GM20431 (cell line): ENCODE measurements at regions not wholly inside any gene's neighbourhood (a gene's known extent, or its start where the extent isn't known, plus 50 kb on each side); places are given as distances from the start of the nearest gene placed in this dataset.
"Not testable (repeated sequence)": the region's sequence is repeated elsewhere in the genome, so short reads cannot be mapped to it uniquely, and the experiment has no call there.

Experiments
- in situ Hi-C: fragments of 300-500 bp; cut with MseI, MboI; formaldehyde crosslinking; loops from one replicate; pipeline ENCODE4 v1.15.0; 2020; ENCODE audit warnings: low sequenced_read_pairs; ENCODE audit not compliant: unreplicated experiment

GRCh38 chr5:87770016-87770570 is 357.4 kb upstream of the CCNH start:
- in situ Hi-C loops = no loop called here

- in situ Hi-C loops = no loop called here
These were observed 356.4 kb upstream of the CCNH start for GRCh38 chr5:87769157-87769556.

- in situ Hi-C loops = no loop called here
These were observed 355.5 kb upstream of the CCNH start for GRCh38 chr5:87768190-87768589.

- in situ Hi-C loops = no loop called here
These were observed 352.3 kb upstream of the CCNH start for GRCh38 chr5:87765009-87765408.

GRCh38 chr5:87762631-87763030 is 349.9 kb upstream of the CCNH start:
- in situ Hi-C loops = no loop called here

- in situ Hi-C loops = no loop called here
These were observed 344.2 kb upstream of the CCNH start for GRCh38 chr5:87756951-87757350.

GRCh38 chr5:87755360-87755759 is 342.6 kb upstream of the CCNH start:
- in situ Hi-C loops = no loop called here

GRCh38 chr5:87754009-87754757 is 341.5 kb upstream of the CCNH start:
- in situ Hi-C loops = no loop called here

DNA sequence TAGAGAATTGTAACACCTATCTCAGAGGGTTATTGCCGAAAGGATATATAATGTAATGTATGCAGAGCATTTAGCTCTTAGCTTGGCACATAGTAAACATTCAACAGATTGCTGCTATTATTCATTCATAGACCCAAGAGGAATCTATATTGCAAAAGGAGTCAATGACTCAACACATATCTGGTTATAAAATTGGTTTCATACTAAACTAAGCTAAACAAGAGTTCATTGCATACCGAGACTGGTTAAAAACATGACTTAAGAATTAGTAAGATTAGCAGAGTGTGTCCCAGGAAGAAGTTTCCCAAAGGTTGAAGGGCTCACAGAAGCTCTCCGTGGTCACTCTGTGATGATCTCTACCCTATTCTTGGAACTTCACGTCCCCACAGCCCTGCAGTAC is 339.6 kb upstream of the CCNH start:
- in situ Hi-C loops = no loop called here

GRCh38 chr5:87751824-87752223 is 339.1 kb upstream of the CCNH start:
- in situ Hi-C loops = no loop called here

DNA sequence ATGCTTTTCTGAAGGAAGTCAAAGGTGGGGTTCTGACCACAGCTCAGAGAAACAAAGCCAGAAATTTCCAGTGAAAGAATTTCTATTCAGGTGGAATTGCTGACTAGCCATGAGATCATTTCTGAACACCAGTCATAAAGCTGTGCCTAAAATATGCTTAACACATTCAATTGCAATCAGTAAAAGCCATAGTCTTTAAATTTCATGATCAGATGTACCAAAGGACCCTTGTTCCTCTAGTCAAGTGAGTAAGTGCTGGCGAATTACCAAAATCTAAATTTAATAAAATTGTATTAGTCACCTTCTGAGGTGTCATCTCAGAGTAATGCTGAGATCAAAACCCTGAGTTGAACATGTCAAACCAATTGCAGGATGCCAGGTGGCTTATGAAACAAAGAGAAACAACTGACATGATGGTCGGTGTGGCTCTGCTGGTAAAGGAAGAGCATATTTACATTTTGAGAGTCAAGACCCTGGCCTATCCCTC is 334.2 kb upstream of the CCNH start:
- in situ Hi-C loops = no loop called here

- in situ Hi-C loops = no loop called here
These were observed 333.6 kb upstream of the CCNH start for GRCh38 chr5:87746341-87746740.

GRCh38 chr5:87741881-87742280 is 329.2 kb upstream of the CCNH start:
- in situ Hi-C loops = no loop called here

- in situ Hi-C loops = no loop called here
These were observed 323.2 kb upstream of the CCNH start for GRCh38 chr5:87735923-87736322.

DNA sequence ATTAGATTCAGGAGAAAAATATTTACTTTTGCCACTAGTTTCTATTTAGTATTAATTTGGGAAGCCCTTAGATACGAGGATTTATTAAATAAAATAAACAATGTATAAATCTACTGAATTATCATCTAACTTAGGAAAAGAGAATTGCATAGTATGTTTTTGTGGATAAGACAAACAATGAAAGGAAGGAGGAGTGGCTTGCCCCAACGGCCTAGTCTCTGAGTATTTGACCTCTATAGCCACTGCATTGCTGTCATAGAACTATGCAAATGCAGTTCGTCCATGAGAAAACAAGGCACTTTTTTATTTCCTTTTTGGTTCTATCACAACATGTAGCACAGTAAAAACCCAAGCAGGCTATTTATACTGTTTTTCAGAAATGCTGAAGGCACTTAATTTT is 321.2 kb upstream of the CCNH start:
- in situ Hi-C loops = no loop called here

DNA sequence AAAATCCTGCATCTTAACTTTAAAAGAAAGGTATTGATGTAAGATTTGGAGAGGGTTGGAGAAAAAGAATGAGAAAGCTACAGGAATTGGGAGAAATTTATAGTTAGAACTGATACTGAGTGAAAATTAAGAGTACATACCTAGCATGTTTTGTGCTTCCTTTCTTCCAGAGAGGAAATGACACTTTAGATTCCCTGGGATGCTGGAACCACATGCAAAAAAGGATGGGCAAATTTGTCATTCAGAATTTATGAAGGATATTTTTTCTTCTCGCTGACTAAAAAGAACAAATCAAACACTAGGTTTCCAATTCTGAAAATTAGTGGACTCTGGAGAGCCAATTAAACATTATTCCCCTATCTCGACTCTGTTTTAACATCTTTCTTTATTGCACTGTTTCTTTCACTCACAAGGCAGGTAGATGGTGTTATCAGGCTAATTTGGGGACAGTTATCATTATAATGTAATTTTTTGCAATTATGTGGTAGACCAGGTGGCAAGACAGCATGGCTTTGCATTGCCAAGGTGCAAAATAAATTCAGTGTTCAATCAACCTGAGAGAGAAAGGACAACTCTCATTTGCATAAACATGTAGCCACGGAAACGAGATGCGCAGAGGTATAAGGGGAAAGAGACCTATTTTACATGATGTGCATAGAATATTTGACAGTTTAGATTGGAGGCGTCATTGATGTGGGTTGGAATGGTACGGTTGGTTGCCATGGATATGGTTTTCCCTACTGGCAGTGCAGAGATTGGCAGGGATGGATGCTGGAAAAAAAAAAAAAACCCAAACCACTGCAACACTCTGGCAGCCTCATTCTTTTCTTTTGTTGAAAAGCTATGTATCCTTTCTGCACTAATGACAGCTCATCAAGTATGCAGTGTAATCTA is 320.4 kb upstream of the CCNH start:
- in situ Hi-C loops = no loop called here

GRCh38 chr5:87729781-87730180 is 317.1 kb upstream of the CCNH start:
- in situ Hi-C loops = no loop called here

- in situ Hi-C loops = no loop called here
These were observed 309.6 kb upstream of the CCNH start for GRCh38 chr5:87722286-87722685.

DNA sequence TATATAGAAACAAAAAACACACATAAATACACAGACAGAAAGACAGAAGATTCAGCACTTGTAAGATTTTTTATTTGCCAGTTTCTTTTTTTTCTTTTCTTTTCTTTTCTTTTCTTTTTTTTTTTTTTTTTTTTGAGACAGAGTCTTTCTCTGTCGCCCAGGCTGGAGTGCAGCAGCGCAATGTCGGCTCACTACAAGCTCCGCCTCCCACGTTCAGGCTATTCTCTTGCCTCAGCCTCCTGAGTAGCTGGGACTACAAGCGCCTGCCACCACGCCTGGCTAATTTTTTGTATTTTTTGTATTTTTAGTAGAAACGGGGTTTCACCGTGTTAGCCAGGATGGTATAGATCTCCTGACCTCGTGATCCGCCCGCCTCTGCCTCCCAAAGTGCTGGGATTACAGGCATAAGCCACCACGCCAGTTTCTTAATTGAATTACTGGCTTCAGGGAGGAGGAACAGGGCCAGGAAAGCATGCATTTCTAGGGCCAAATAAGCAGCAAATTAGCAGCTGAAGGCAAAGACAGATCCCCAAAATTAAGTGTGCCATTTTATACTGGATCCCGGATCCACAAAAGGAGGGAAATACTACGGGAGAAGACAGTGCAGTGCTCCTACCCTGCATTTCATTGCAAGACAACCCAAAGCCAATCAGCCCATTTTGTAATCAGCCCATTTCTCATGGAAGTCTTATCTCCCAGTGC is 305.6 kb upstream of the CCNH start:
- in situ Hi-C loops = not testable (repeated sequence)

GRCh38 chr5:87717761-87718160 is 305.0 kb upstream of the CCNH start:
- in situ Hi-C loops = no loop called here
